IPS-18c (cell line): ENCODE measurements at regions not wholly inside any gene's neighbourhood (a gene's known extent, or its start where the extent isn't known, plus 50 kb on each side); places are given as distances from the start of the nearest gene placed in this dataset.

Source experiments
- H3K4me3 ChIP-seq: 2 replicates; pipeline ENCODE4 v1.7.0; 2013; ENCODE audit warnings: low read depth, mild to moderate bottlenecking, low read length, moderate library complexity; ENCODE audit not compliant: insufficient read depth
- H3K9me3 ChIP-seq: one replicate; pipeline ENCODE4 v1.6.1; 2013; ENCODE audit warnings: mild to moderate bottlenecking, low read length, moderate library complexity; ENCODE audit not compliant: control insufficient read depth, insufficient read depth

GRCh38 chr6:48315051-48315719 is 204.2 kb upstream of the PTCHD4 start:
- Histone ChIP-seq H3K4me3 (no peak overlapping the region), H3K9me3 (no peaks in the 10 kb centered on the region)

GRCh38 chr6:48311301-48311700 is 200.3 kb upstream of the PTCHD4 start:
- Histone ChIP-seq H3K9me3 (no peaks in the 10 kb centered on the region), H3K4me3 (no peak overlapping the region)

DNA sequence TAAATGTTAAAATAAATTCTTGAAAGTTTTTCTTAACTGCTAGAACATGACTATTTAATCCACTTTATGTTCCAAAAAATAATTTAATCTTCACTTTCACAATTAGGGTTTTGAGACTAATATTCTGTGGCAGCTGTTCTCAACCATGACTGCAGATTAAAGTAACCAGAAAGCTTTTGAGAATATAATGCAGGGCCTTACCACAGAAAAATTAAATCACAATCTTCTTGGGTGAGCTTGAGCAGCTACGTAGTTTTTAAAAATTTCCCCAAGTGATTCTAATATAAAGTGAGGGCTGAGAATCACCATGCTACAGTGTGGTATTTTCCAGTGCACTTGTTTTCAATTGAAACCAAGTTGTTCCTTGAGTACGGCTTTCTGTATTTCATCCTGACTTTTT is 196.6 kb upstream of the PTCHD4 start:
- H3K9me3 ChIP-seq: no peaks in the 10 kb centered on the region

DNA sequence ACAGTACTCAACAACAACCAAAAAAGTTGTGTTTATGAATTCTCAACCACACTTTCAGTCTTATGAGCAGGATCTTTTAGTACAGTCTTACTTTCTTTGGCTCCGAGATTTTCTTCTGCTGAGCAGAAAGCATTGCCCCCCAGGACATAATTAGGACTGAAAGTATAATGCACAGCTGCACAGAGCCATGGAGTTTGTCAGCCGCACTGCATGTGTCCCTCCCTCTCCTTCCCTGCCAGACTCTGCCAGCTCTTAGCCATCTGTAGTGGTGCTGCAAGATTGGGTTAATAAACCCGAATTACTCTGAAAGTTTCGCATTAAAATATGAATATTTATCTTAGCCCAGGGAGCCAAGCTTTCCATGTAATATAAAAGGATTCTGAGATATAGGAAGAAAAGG is 179.6 kb upstream of the PTCHD4 start:
- Histone ChIP-seq H3K9me3 (no peaks in the 10 kb centered on the region), H3K4me3 (no peak overlapping the region)

More for the DNA sequence above, 196.6 kb upstream of the PTCHD4 start:
- no peak overlapping the region for H3K4me3 ChIP-seq

GRCh38 chr6:48289841-48290240 is 178.8 kb upstream of the PTCHD4 start:
- Histone ChIP-seq H3K9me3 (no peaks in the 10 kb centered on the region), H3K4me3 (no peak overlapping the region)

GRCh38 chr6:48281217-48281616 is 170.2 kb upstream of the PTCHD4 start:
- Histone ChIP-seq H3K9me3 (no peaks in the 10 kb centered on the region), H3K4me3 (no peak overlapping the region)

GRCh38 chr6:48280035-48280620 is 169.1 kb upstream of the PTCHD4 start:
- no peak overlapping the region for H3K4me3 ChIP-seq

DNA sequence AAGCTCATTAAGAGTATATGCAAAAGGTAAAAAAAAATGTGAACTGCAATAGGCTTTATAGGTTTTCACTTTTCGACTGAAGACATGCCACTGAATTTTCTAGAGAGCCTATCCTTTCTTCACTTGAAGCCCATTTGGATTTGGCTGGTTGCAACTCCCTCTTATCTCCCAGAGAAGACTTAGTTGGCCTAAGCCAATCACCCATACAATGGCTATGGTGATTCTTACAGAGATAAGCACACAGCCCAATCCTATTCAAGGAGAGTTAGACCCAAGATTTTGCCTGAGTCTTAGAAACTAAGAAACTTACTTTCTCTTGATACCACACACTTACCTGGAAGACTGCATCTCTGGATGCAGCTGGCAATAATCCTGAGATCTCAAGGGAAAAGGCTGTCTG is 167.3 kb upstream of the PTCHD4 start:
- Histone ChIP-seq H3K9me3 (no peaks in the 10 kb centered on the region), H3K4me3 (no peak overlapping the region)

More at GRCh38 chr6:48280035-48280620, 169.1 kb upstream of the PTCHD4 start:
- no peaks in the 10 kb centered on the region for H3K9me3 ChIP-seq

DNA sequence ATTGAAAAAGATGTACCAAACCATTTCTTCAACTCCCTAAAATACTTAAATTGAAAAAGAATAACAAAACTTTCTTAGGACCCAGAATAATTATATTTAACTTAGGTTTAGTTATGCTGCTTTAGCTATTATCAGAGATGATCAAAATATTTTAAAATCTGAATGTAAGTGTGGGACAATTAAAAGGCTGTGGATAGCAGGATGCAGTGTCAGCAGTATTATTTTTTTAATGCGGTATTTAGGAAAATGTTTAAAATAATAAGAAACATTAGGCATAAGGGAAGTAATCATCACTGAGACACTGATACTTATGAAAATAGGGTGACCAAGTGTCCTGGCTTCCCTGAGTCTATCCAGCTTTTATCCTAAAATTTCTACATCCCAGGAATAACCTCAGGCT is 161.5 kb upstream of the PTCHD4 start:
- no peak overlapping the region for H3K4me3 ChIP-seq
- no peaks in the 10 kb centered on the region for H3K9me3 ChIP-seq

DNA sequence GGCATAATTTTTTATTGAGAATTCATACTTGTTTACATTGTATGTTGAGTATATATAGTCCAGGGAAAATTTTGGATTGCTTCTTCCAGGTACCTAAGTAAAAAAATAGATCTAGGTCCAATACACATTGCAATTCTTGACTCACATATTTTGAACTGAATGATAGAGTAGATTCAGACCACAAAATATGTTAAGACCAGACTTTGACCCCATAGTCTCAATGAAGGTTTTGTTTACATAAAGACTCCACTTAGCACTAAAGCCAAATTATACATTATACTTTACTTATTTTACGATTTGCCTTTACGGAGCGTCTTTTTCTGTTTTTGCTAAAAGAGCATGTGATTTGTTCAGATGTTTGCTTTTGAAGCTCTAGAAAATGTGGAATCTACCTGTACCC is 144.1 kb upstream of the PTCHD4 start:
- Histone ChIP-seq H3K9me3 (no peaks in the 10 kb centered on the region), H3K4me3 (no peak overlapping the region)

- Histone ChIP-seq H3K9me3 (no peaks in the 10 kb centered on the region), H3K4me3 (no peak overlapping the region)
Measured at GRCh38 chr6:48249071-48249470, 138.1 kb upstream of the PTCHD4 start.

DNA sequence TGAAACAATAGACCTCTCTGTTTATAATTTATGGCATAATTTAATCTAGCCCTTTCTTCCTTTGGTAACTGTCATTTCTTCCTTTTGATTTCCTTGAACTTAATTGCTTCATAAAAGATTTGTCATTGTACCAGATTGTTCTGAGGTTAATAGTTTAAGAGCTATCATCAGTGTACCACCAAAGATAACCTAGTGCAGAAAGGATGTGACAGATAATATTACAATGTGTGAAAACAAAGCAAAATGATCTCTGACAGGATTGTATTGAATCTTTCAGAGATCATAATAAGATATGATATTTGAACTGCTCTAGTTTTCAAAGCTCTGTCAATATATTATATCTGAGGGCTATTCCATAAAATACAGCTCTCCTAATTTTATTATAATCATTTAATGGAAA is 132.1 kb upstream of the PTCHD4 start:
- H3K4me3 ChIP-seq: no peak overlapping the region
- H3K9me3 ChIP-seq: no peaks in the 10 kb centered on the region

- H3K9me3 ChIP-seq: no peaks in the 10 kb centered on the region
- no peak overlapping the region for H3K4me3 ChIP-seq
Measured at GRCh38 chr6:48240287-48240686, 129.3 kb upstream of the PTCHD4 start.

- Histone ChIP-seq H3K4me3 (no peak overlapping the region), H3K9me3 (peaks cover 4% of the 10 kb centered on the region)
Measured at GRCh38 chr6:48236375-48236774, 125.4 kb upstream of the PTCHD4 start.

GRCh38 chr6:48233063-48233462 is 122.1 kb upstream of the PTCHD4 start:
- Histone ChIP-seq H3K4me3 (0 out of 2 replicates have a peak overlapping the region, but pooled peaks have one; percentile 15), H3K9me3 (peaks cover 4% of the 10 kb centered on the region)

GRCh38 chr6:48229841-48230240 is 118.8 kb upstream of the PTCHD4 start:
- H3K4me3 ChIP-seq: no peak overlapping the region
- H3K9me3 ChIP-seq: peaks cover under 1% of the 10 kb centered on the region

GRCh38 chr6:48222241-48222640 is 111.2 kb upstream of the PTCHD4 start:
- no peak overlapping the region for H3K4me3 ChIP-seq
- no peaks in the 10 kb centered on the region for H3K9me3 ChIP-seq

DNA sequence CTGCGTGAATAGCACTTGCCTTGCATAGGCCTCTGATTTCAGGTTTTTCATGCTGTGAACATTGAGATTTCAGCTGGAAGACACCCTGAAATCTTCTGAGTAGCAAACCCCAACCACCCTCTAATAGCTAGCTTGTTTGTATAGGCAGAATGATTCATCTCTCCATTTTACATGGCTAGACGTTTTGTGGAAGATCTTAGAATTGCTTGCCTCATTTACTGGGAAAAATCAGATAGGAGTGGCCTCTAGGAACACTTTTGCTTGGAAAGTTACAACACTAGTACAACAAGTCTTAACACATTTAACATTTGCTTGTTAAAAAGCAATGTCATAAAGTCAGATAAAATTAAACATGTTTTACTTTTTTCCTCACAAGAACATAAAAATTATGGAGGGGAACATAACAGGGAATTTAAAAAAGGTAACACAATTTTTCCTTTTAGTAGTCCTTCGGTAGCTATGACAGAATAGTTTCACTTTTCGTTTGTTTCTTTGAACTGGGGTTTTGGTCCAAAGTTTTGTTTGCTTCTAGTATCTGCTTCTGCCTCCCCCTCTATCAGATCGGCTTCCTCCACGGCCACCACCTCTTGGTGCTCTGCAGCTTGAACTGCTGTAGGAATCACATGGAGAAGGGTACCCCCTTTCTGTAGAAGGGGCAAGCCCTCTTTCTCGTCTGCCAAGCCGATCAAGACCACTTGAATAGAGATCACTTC is 102.2 kb upstream of the PTCHD4 start:
- no peak overlapping the region for H3K4me3 ChIP-seq
- H3K9me3 ChIP-seq: no peaks in the 10 kb centered on the region
